DND-41 (cell line): ENCODE measurements at regions not wholly inside any gene's neighbourhood (a gene's known extent, or its start where the extent isn't known, plus 50 kb on each side); places are given as distances from the start of the nearest gene placed in this dataset.

Experiments
- ATAC-seq: fragments of 200-7000 bp; cut with Tn5 transposase; 3 replicates; pipeline ENCODE4 v1.9.1; 2021; ENCODE audit warnings: low read depth; ENCODE audit not compliant: insufficient read depth
- DNase-seq: peaks from one replicate; pipeline ENCODE4 v3.0.0-alpha.2; 2020
- H2AFZ ChIP-seq: 2 replicates; pipeline ENCODE4 v1.6.0; 2012; ENCODE audit warnings: low read depth, low read length
- H3K27ac ChIP-seq: 2 replicates; pipeline ENCODE4 v1.5.1; 2012; ENCODE audit warnings: low read length, inconsistent platforms
- H3K27me3 ChIP-seq: fragments of 200-600 bp; sonication (generic); 2 replicates; pipeline ENCODE4 v1.6.0; 2012; ENCODE audit warnings: low read length, mild to moderate bottlenecking, inconsistent platforms; ENCODE audit not compliant: insufficient read depth, poor library complexity
- H3K36me3 ChIP-seq: 2 replicates; pipeline ENCODE4 v1.5.1; 2012; ENCODE audit warnings: low read length, inconsistent platforms; ENCODE audit not compliant: insufficient read depth
- H3K4me1 ChIP-seq: 2 replicates; pipeline ENCODE4 v1.5.1; 2012; ENCODE audit warnings: mild to moderate bottlenecking, low read length; ENCODE audit not compliant: insufficient read depth
- H3K4me2 ChIP-seq: 2 replicates; pipeline ENCODE4 v1.6.0; 2012; ENCODE audit warnings: mild to moderate bottlenecking, moderate library complexity, low read length, inconsistent platforms; ENCODE audit not compliant: insufficient read depth
- H3K4me3 ChIP-seq, 2 experiments: fragments of 200-600 bp in 1 of 2; shearing (Covaris generic) in 1 of 2; 2 replicates each; pipeline ENCODE4 v1.5.1; 2012 to 2016; ENCODE audit warnings: inconsistent platforms in 2 of 2, low read length in 2 of 2, mild to moderate bottlenecking in 2 of 2, low read depth in 1 of 2, moderate library complexity in 1 of 2
- H3K79me2 ChIP-seq: 2 replicates; pipeline ENCODE4 v1.6.0; 2012; ENCODE audit warnings: low read length, inconsistent platforms; ENCODE audit not compliant: insufficient read depth
- H3K9ac ChIP-seq: 2 replicates; pipeline ENCODE4 v1.6.0; 2012; ENCODE audit warnings: low read depth, mild to moderate bottlenecking, inconsistent platforms, low read length, moderate library complexity
- H3K9me3 ChIP-seq: 2 replicates; pipeline ENCODE4 v1.5.1; 2012; ENCODE audit warnings: low read length, moderate library complexity, mild to moderate bottlenecking, inconsistent platforms; ENCODE audit not compliant: insufficient read depth, severe bottlenecking
- H4K20me1 ChIP-seq: 2 replicates; pipeline ENCODE4 v1.6.0; 2012; ENCODE audit warnings: low read length; ENCODE audit not compliant: insufficient read depth
- CTCF ChIP-seq: IDR thresholded peaks from 2 replicates; pipeline ENCODE4 v1.5.1; 2012; ENCODE audit warnings: borderline replicate concordance, low read length, moderate library complexity, mild to moderate bottlenecking; ENCODE audit not compliant: poor library complexity, severe bottlenecking; ENCODE audit errors: extremely low read depth
- EZH2 ChIP-seq: IDR thresholded peaks from 3 replicates; pipeline ENCODE4 v1.6.1; 2012; ENCODE audit warnings: borderline replicate concordance, low read depth, mild to moderate bottlenecking, moderate library complexity, low read length, inconsistent platforms; ENCODE audit not compliant: severe bottlenecking

DNA sequence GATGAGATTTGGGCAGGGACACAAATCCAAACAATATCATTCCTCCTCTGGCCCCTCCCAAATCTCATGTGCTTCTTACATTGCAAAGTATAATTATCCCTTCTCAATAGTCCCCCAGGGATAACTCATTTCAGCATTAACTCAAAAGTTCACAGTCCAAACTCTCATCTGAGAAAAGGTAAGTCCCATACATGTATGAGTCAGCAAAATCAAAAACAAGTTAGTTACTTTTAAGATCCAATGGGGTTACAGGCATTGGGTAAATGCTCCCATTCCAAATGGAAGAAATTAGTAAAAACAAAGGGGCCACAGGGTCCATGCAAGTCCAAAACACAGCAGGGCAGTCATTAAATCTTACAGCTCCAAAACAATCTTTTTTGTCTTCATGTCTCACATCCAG is 917.9 kb upstream of the CDH10 start:
- ATAC-seq (no peak), DNase-seq (no peak)
- Histone ChIP-seq H2AFZ (no peak overlapping the region), H4K20me1 (no peaks in the 10 kb centered on the region), H3K9ac (no peak overlapping the region), H3K4me2 (no peak overlapping the region), H3K27me3 (no peaks in the 10 kb centered on the region), H3K4me1 (no peaks in the 10 kb centered on the region; the same call in 1 of the 2 replicates), H3K27ac (no peak overlapping the region), H3K36me3 (no peaks in the 10 kb centered on the region), H3K4me3 (no peak overlapping the region), H3K9me3 (no peaks in the 10 kb centered on the region), H3K79me2 (no peaks in the 10 kb centered on the region)
- TF ChIP-seq EZH2 (no peak), CTCF (no peak)

DNA sequence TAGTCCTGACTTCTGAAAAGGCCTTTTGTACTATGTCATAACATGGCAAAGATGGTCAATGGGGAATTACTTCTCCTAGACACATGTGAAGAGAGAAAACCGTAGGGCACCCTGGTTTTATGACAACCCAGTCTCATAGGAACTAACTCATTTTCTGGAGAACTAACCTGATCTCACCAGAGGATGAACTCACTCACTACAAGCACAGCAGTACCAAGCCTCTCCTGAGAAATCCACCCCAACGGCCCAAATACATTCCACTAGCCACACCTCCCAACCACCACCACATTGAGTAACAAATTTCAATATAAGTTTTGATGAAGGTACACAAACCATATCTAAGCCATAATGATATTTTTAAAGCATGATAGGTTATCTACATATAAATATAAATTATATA is 909.3 kb upstream of the CDH10 start:
- no peaks in the 10 kb centered on the region for H4K20me1 ChIP-seq
- no peak overlapping the region for H3K4me3 ChIP-seq
- no peak for TF ChIP-seq CTCF
- no peak for TF ChIP-seq EZH2
- no peak overlapping the region for H3K9ac ChIP-seq
- H3K4me2 ChIP-seq = no peak overlapping the region
- no peaks in the 10 kb centered on the region for H3K79me2 ChIP-seq
- DNase-seq (no peak), ATAC-seq (no peak)
- H3K9me3 ChIP-seq = no peaks in the 10 kb centered on the region
- H3K27me3 ChIP-seq = no peaks in the 10 kb centered on the region
- H3K27ac ChIP-seq = no peak overlapping the region
- no peak overlapping the region for H2AFZ ChIP-seq
- no peaks in the 10 kb centered on the region for H3K36me3 ChIP-seq
- H3K4me1 ChIP-seq = no peaks in the 10 kb centered on the region; the same call in 1 of the 2 replicates

DNA sequence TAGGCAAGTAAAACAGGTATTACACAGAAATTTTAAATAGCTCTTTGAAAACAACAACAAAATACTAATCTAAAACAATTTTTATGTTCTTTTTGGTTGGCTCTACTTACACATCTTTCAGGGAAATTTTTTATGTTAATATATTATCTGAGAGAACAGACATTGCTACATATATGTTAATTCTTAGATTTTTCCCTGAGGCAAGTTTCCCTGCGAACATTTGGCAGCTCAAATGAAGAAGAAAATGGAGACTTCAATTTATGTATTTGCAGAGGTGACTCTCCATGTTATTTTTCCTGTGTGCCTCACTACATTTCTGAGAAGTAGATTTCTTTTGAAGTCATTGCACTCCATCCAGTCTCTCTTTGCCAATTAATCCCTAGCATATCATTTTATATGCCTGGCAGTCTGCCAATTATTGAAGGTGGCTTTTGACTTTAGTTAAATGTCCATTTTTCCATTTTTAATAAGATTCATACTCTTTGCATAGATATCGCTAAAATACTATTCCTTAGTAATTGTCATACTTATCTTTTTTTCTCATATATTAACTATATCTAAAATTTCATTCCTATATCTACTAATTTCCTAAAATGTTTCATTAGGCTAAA is 908.2 kb upstream of the CDH10 start:
- no peaks in the 10 kb centered on the region for H3K4me1 ChIP-seq
- no peak for DNase-seq
- no peak overlapping the region for H3K4me2 ChIP-seq
- no peaks in the 10 kb centered on the region for H3K79me2 ChIP-seq
- no peak for TF ChIP-seq CTCF
- TF ChIP-seq EZH2 = no peak
- no peak overlapping the region for H3K27ac ChIP-seq
- H3K36me3 ChIP-seq = no peaks in the 10 kb centered on the region
- ATAC-seq = no peak
- no peaks in the 10 kb centered on the region for H3K9me3 ChIP-seq
- H2AFZ ChIP-seq = no peak overlapping the region
- no peak overlapping the region for H3K4me3 ChIP-seq
- no peaks in the 10 kb centered on the region for H4K20me1 ChIP-seq
- H3K9ac ChIP-seq = no peak overlapping the region
- H3K27me3 ChIP-seq = no peaks in the 10 kb centered on the region
